Fibroblast of mammary gland (primary cell): ENCODE measurements at regions not wholly inside any gene's neighbourhood (a gene's known extent, or its start where the extent isn't known, plus 50 kb on each side); places are given as distances from the start of the nearest gene placed in this dataset.
"Not testable (repeated sequence)": the region's sequence is repeated elsewhere in the genome, so short reads cannot be mapped to it uniquely, and the experiment has no call there.

Source experiments
- DNase-seq: peaks from one replicate; pipeline ENCODE4 v3.0.0-alpha.2; 2010; ENCODE audit warnings: low read depth
- H3K4me3 ChIP-seq: 2 replicates; pipeline ENCODE4 v1.5.1; 2011; ENCODE audit warnings: low read depth, mild to moderate bottlenecking, low read length, moderate library complexity; ENCODE audit not compliant: control insufficient read depth
- CTCF ChIP-seq: conservative IDR thresholded peaks from 2 replicates; pipeline ENCODE4 v1.5.1; 2011; ENCODE audit warnings: low read depth, low read length, inconsistent platforms; ENCODE audit not compliant: control insufficient read depth, insufficient read depth

- no peak for TF ChIP-seq CTCF
- DNase-seq = no peak
- H3K4me3 ChIP-seq = no peak overlapping the region
These were observed 180.5 kb upstream of the DTNA start for GRCh38 chr18:34529358-34530335.

- no peak for TF ChIP-seq CTCF
- H3K4me3 ChIP-seq = no peak overlapping the region
These were observed 179.0 kb upstream of the DTNA start for GRCh38 chr18:34531110-34531509.

GRCh38 chr18:34534642-34535041, 175.5 kb upstream of the DTNA start:
- DNase-seq, H3K4me3 ChIP-seq: not testable (repeated sequence)

More at GRCh38 chr18:34531110-34531509, 179.0 kb upstream of the DTNA start:
- no peak for DNase-seq

- H3K4me3 ChIP-seq = no peak overlapping the region
These were observed 169.2 kb upstream of the DTNA start for GRCh38 chr18:34540897-34541296.

GRCh38 chr18:34542625-34543024, 167.5 kb upstream of the DTNA start:
- no peak for DNase-seq
- H3K4me3 ChIP-seq = no peak overlapping the region
- no peak for TF ChIP-seq CTCF

More at GRCh38 chr18:34540897-34541296, 169.2 kb upstream of the DTNA start:
- TF ChIP-seq CTCF = no peak
- DNase-seq = no peak

- H3K4me3 ChIP-seq = no peak overlapping the region
- DNase-seq = no peak
- no peak for TF ChIP-seq CTCF
These were observed 166.7 kb upstream of the DTNA start for GRCh38 chr18:34543356-34543755.

- no peak for TF ChIP-seq CTCF
- DNase-seq = no peak
- H3K4me3 ChIP-seq = no peak overlapping the region
These were observed 166.2 kb upstream of the DTNA start for GRCh38 chr18:34543945-34544344.
